CD4-positive, alpha-beta T cell treated with Interleukin-17A for 4 hours (primary cell): ENCODE measurements at regions not wholly inside any gene's neighbourhood (a gene's known extent, or its start where the extent isn't known, plus 50 kb on each side); places are given as distances from the start of the nearest gene placed in this dataset.

Experiments
- DNase-seq: peaks from one replicate; pipeline ENCODE4 v3.0.0-alpha.2; 2020; ENCODE audit warnings: mixed read lengths

DNA sequence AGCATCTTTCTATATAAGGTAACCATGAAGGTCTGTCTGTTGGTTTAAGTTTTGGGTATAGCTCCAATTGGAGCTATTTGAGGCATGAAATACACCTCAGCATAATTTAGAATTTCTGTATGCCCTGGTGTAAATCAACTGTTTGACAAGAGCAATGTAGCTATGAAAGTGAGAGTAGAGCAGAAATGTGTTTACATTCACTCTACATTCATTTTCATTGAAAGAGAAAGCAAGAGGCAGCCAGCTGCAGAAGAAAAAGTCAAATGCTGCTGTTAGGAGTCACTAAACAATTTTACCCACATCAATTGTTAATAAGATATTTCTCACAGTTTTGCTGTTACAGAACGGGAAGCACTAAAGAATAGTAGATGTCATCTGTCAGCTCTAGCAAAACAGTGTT lies 252.5 kb downstream of the SLC6A15 start:
- no peak for DNase-seq

DNA sequence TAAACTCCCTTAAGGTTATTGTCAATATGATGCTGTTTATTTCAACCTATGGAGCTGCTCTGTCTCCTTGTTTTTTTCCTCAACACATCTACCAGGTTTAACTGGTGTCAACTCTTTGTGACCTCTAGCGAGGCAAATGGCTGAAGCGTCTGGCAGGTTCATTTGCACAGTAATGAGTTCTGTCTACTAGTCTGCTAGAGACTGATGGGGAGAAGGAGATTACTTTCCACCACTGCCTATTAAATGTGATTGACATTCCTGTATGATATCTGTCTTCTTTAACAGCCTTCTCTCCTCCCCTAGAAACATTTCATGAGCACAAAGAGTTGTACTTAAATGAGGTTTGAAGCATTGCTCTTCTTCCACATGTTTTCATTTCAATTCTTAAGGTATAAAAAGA lies 253.7 kb downstream of the SLC6A15 start:
- DNase-seq, result no peak

DNA sequence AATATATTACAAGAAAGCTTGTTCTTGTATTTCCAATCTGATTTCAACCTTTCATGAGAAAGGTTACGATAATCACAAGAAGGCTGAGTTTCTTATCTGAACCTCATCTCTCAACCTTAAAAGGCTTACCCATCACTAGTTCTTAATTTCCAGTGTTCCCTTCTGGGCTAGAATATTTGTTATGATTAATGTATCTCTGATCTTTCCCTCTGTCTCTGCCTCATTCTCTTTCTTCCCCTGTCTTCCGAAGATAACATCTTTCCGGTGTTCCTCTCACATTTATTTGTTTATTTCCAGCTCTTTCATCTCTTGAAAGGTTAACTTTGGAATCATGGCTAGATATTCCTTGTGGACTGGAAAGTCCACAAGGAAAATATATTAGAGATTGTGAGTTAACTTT lies 255.9 kb downstream of the SLC6A15 start:
- DNase-seq, result no peak

DNA sequence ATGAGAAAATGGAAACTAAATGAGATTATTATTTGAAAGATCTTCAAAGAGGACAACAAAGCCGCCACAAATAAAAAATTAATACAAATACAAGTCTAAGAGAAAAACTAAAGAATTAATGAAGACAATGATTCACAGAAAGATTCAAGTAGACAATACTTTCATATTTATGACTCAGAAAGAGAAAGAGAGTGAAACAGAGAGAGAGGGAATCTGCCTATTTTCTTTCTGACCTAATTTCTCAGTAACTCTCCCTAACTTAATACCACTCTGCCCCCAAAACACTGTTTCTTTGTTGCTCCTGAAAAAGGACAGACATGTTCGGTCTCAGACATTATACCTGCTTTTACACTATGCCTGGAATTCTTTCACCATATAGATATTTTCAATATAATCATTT lies 259.1 kb downstream of the SLC6A15 start:
- no peak for DNase-seq

DNA sequence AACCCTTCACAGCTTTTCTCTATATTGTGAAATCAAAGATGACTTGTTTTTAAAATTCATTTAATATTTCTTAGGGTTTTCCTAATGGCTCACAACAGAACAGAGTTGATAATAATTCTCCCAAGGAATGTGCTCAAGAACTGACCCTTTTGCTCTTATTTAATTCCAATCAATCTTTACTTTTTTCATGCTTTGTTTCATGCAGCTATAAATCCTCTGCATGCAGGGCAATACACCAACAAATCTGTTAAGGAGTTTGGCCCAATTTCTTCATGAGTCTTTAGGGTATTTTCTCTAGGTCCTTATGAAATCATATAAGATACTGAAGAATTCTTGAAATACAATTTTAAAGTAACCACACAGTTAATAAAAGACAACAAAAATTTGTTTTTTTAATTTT lies 264.2 kb downstream of the SLC6A15 start:
- no peak for DNase-seq

DNA sequence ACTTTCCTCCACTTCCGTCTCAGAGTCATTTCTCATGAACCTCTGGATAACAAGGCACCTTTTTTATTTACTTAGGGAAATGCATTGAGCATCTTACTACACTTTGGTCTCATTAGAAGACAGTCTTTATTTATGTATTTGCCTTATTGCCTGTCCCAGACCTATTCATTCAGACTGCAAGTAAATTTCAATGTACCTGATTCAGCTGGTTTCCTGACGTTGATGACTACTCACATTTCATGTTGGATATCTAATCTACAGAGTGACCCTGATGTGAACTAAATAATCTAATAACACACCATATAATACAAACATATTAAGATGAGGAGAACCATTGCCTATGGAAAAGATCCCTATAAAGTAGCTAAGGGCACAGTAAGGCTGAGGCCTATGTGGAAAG lies 267.7 kb downstream of the SLC6A15 start:
- DNase-seq, result no peak

DNA sequence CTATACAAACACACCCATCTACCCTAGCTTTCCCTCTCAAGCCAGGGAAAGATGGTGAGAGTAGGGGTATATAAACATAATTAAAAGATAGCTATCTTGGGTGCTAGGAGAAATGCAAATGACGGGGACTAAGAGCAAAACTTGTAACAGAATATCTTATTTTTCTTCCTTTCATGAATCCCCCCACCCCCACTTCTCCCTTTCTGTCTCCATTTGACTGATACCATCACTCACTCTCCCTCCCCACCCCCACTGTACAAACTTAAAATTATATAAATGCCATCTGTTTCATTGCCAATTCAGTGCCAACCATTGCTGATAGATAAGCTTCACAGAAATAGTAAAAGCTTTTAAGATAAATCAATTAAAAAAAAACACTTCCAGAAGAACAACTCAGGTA lies 268.6 kb downstream of the SLC6A15 start:
- DNase-seq, result no peak

DNA sequence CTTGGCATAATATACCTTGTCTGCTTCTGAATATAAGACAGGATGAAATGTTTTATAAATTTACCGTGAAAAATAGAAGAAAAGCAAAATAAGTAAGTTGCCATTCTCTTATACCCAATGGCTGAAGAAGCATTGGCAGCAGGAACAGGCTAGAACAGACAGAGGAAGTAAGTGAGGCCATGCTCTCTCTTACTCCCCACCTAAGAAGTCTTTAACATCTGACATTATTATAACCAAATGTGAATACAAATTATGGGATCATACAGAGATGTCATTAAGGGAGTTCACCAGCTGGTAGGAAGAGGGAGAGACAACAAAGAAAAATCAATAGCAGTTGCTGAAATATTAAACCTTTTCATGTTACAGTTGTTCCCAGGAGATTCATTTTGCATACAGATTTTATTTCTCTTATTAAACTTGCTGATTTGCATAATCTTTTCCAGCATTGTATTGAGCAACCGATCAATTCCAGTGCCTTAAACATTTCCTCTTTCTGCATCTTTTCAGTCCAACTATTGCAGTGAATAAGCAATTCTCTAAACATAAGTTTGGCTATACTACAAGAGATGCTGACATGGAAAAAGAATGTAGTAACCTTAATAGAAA lies 270.6 kb downstream of the SLC6A15 start:
- no peak for DNase-seq

DNA sequence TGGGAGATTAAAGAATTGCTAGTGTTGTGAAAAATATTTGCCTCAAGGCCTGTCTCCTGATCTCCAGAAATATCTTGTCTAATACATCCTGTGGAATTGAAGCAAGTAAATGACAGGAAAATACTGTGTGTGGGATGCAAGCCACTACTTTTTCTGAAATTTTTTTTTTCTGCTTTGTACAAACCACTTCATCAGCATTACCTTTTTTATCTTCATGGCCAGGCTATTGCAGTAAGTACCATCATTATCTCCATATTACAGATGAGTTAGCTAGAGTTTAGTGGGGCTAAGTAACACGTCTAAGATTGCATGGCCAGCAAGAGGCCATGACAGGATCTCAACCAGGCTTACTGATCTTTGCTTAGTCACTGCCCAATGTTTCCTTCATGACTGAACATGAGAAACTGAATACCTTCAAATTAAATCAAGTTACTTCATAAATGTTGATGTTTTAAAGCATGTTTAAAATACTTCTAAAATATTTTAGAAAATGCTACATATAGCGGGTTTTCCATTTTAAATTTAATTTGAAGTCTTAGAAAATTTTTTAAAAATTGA lies 273.7 kb downstream of the SLC6A15 start:
- no peak for DNase-seq

DNA sequence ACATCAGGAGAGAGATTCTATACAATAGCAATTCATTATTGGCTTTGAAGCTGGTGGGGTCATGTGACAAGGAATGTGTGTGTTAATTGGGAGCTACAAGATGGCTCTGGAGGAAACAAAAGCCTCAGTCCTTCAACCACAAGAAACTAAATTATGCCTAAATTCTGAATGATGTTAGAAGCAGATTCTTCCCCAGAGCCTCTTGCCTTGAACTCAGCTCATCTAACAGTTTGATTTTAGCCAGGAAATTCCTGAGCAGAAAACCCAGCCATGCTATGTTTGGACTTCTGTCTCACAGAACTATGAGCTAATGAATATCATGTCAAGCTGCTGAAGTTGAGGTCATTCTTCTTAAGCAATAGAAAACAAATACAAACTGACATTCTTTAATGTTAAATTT lies 274.7 kb downstream of the SLC6A15 start:
- DNase-seq, result no peak

DNA sequence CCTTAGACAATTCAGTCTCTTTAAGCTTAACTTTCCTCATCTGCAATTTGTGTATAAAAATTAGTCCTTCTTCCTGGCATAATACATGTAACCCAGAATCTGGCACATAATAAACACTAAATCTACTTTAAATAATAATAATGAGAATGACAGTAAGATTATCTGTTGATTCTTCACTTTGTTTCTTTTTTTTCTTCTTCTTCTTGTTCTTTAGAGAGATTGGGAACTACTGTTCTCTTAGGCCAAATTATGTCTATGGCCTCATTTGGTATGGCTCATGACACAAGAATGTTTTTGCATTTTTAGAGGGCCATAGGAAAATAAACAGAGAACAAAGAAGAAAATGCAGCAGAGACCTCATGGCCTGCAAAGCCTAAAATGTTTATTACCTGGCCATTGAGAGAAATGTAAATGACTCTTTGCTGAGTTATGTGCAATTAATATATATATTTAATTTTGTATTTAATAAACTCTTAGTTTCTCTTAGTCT lies 275.8 kb downstream of the SLC6A15 start:
- no peak for DNase-seq

DNA sequence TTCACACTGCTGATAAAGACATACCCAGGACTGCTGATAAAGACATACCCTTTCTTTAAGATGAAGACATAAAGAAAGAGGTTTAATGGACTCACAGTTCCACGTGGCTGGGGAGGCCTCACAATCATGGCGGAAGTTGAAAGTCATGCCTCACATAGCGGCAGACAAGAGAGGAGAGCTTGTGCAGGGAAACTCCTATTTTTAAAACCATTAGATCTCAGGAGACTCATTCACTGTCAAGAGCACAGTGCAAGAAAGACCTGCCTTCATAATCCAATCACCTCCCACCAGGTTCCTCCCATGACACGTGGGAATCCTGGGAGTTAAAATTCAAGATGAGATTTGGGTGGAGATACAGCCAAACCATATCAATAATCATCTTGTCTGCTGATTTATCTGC lies 278.1 kb downstream of the SLC6A15 start:
- DNase-seq, result no peak

DNA sequence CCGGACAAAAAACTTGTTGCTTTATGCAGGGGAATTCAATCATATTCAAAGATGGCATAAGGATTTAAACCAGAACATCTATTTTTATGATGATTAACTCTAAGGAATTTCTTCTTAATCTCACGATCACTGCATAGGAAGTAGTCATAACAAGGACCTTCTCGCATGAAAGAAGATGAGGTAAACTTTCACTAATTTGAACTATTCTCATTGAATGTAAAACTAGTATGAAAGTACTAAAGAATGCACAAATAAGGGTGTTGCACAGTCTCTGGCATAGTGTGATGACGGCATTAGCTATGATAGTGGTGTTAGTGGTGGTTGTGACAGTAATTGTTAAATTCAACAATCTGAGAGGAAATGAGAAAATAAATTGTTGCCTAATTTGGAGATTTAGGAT lies 280.0 kb downstream of the SLC6A15 start:
- DNase-seq, result no peak

DNA sequence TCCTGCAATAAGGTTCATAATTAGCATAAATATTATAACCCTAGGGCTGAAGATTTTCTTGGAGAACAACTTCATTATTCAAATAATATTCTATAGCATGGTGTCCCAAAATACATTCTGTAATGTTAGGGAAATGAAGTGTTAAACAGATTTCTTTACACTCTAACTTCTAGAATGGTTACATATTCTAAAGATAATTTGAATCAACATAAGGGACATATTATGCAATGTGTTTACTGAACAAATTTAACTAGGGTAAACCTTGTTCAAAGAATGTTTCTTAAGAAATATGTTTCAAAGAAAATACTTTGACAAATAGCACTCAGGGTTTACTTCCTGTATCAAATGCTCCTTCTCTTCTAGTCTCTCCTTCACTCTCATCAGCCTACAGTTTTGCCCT lies 281.6 kb downstream of the SLC6A15 start:
- DNase-seq, result no peak

DNA sequence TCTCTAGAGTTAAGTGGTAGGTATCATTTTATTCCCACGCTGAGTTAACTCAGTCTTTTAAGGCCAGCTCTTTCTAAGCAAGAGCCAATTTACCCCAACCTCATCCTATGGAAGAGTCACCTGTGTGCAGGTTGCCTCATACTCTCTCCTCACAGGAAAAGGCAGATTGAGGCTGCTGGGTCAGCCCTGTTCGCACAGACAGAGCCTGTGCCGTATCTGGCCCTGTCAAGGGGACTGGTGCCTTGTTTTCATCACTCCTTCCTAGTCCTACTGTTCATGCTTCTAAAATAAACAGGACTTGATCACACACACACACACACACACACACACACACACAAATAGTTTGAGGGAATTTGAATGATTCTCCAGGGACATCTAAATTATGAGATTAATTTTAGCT lies 285.0 kb downstream of the SLC6A15 start:
- no peak for DNase-seq

DNA sequence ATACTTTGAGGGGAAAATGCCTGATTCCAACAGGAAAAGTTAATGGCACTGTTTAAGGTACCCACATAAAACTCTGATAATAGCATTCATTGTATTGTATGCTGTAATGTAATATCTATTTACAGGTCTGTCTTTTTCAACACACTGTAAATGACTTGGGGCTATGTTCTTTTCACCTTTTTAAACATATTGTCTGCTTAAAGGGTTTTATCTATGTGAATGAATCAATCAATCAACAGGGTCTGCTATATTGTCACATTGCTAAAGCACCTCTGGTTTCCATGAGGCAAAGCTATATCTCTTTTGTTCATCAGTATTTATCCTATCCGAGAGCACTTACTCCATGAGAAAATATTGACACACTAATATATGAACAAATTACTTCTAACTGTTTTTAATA lies 288.0 kb downstream of the SLC6A15 start:
- DNase-seq, result no peak

DNA sequence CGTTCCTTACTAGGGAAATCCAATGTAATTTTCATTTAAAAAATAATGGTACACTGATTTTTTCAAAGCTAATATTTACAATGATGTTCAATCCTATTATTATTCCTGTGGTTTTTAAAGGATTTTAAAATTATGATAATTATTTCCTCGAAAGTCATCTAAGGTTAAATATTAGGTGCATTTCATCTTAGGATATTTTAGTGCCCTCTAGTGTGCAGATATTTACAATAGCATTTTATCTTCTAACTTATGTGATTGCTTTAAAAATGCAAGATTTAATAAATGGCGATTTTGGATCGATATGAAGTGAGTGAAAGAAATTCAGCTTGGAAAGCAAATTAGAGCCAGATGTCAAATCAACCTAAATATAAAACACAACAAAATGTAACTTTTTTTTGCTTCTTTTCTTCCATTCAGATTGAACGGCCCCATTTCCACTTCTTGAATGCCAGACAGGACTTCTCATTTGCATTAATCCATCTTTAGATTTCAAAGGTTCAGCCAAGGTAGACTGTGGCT lies 293.5 kb downstream of the SLC6A15 start:
- no peak for DNase-seq

DNA sequence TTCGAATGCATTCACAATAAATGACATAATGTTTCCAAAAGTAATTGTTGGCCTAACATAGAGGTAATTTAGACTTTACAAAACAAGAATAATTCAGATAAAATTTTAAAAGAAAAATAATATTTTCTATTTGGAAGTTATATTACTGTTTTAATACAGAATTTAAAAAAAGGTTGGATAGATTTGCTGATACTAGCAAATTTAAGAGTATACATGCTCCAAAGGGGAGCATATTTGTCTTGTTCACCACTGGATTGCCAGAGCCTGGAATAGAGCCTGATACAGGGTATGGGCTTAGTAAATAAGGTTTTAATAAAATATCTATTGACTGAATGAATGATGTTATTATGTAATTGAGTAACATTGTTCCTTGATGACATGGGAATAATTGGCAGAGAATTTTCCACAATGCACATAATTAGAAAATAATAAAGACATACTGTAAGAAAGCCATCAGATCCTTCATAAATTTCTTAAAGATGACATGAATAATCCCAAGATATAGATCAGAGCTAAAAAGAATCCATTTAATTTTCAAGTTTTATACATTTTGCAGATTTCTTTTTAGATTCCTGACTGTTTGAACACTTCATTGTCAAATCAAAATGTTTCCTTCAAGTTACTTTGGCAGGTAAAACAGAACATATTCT lies 305.3 kb downstream of the SLC6A15 start:
- DNase-seq, result no peak

DNA sequence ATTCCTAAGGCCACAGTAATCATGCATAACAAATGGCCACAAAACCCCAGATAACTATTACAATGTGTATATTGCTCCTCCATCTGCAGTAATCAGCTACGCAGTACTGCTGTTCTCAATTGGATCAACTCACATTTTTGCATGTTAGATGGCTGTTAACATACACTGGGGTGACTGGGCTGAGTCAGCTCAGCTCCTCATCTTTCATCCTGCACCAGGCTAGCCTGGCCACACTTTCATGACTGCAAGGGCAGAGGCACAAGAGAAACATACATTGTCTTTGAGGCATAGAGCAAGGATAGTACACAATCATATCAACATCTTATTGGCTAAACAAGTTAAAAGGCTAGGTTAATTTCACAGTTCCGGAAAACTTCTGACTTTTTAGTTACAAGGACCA lies 306.6 kb downstream of the SLC6A15 start:
- no peak for DNase-seq

DNA sequence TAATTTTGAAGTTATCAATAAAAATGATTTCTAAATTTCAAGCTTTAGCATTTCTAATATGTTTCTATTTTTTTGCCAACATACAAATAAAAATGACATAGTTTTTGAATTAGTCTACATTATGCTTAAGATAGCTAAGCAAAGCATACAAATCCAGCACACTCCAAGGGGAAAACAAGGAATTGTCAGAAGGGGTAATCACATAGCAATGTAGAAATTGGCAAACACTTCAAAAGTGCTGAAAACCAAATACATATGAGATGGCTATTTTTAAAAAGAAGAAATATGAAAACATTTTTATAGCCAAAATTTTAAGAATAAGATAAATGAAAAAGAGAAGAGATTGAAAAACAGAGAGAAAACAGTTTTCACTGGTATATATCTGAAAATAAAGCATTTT lies 308.0 kb downstream of the SLC6A15 start:
- DNase-seq, result no peak

DNA sequence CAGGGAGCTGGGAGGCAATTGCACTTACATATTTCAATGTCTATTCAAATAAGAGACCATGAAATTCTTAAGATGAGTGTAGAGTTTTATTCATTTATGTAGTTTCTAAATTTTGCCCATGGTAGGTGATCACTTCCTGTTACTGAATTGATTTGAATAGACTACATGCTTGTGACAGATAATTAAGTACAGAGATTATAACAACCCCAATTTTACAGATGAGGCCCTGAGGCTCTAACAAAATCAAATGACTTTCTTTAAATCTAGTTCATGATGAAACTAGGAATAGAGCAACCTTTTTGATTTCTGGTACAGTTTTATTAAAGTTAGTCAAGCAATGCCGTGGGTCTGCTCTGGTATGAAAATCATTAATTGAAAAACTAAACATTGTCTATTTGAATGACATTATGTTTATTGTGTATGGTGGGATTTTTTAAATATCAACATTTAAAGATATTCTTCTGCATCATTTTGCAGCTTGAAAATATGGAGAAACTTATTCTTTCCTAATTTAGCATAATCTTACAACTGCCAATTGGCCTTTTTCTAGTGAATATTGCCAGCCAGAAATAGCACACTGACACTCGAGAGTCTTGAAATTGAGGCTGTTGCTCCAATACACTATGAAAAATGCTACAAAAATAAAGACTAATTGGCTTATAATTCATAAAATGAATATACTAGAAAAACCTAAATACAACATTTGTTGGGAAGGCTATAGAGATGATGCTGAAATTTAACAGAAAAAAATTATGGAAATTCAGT lies 308.9 kb downstream of the SLC6A15 start:
- DNase-seq, result no peak

DNA sequence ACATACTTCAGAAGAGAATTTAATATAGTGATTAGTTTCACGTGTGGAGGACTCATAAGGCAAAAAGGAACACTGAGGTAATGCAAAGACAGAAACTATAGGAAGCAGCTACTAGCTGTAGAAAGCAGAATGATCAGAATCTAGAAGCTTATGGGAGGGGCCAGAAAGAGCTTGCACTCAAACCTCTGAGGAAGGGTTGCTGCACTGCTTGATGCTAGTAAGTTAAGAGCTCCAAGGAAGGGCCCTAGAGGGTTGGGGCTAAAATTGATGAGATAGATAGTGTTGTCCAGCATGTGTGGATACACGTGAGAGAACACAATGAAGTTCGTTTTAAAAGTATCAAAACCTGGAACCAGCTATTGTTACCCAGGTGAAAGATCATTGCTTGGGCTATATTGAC lies 311.1 kb downstream of the SLC6A15 start:
- DNase-seq, result no peak

DNA sequence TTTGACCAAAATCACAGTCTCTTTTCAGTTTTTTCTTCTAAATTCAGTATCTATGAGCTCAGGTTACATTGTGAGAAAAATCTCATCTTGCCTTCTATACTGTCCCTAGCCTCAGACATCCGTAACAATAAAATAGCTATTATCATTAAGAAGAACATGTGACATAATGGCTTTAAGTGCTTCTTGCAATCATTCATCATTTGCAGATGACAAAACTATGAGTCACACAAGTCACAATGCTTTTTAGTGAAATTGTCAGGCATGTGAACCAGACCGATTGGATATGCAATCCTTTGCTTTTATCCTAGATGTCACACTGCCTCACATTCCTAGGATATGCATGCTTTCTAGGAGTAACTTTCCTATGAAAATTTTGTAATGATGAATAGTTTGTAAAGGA lies 313.1 kb downstream of the SLC6A15 start:
- no peak for DNase-seq

DNA sequence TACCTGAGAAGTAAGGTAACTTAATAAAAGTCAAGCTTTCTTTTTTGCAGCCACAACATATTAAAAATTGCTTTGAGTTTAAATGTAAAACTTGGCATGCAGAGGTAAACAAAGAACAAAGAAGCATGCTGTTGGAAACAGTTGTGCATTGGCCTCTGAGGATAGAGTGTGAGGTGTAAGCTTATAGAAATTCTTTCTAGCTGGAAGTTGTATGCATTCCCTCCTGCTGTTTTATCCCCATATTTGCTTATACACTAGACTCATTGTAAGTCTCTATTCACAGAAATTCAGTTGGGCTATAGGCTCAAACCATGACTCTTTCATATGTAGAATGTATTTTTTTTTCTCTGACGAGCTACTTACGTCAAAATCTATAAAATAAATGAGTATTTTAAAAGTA lies 316.3 kb downstream of the SLC6A15 start:
- DNase-seq, result no peak
